ENCODE measurements at regions not wholly inside any gene's neighbourhood (a gene's known extent, or its start where the extent isn't known, plus 50 kb on each side); places are given as distances from the start of the nearest gene placed in this dataset.

- no peak for DNase-seq (ENCODE audit: low spot score)
Observed at GRCh38 chr6:56745081-56745480, 102.4 kb upstream of the DST start.

GRCh38 chr6:56744528-56744927 lies 101.8 kb upstream of the DST start:
- DNase-seq (ENCODE audit: low spot score), result no peak

More at GRCh38 chr6:56745081-56745480, 102.4 kb upstream of the DST start:
- TF ChIP-seq CTCF (IDR thresholded peaks at IDR 0.05; ENCODE audit: extremely low read depth, missing control alignments), result no peak

GRCh38 chr6:56742122-56742791 lies 99.6 kb upstream of the DST start:
- TF ChIP-seq CTCF (IDR thresholded peaks at IDR 0.05; ENCODE audit: extremely low read depth, missing control alignments), result no peak
- no peak for DNase-seq (ENCODE audit: low spot score)

More at GRCh38 chr6:56744528-56744927, 101.8 kb upstream of the DST start:
- TF ChIP-seq CTCF (IDR thresholded peaks at IDR 0.05; ENCODE audit: extremely low read depth, missing control alignments), result no peak

- TF ChIP-seq CTCF (IDR thresholded peaks at IDR 0.05; ENCODE audit: extremely low read depth, missing control alignments), result no peak
- no peak for DNase-seq (ENCODE audit: low spot score)
Observed at GRCh38 chr6:56741472-56741871, 98.8 kb upstream of the DST start.

- no peak for TF ChIP-seq CTCF (IDR thresholded peaks at IDR 0.05; ENCODE audit: extremely low read depth, missing control alignments)
- DNase-seq (ENCODE audit: low spot score), result no peak
Observed at GRCh38 chr6:56739836-56740815, 97.4 kb upstream of the DST start.

- DNase-seq (ENCODE audit: low spot score), result no peak
- TF ChIP-seq CTCF (IDR thresholded peaks at IDR 0.05; ENCODE audit: extremely low read depth, missing control alignments), result no peak
Observed at GRCh38 chr6:56736804-56737203, 94.1 kb upstream of the DST start.

- no peak for TF ChIP-seq CTCF (IDR thresholded peaks at IDR 0.05; ENCODE audit: extremely low read depth, missing control alignments)
- DNase-seq (ENCODE audit: low spot score), result no peak
Observed at GRCh38 chr6:56734335-56734734, 91.6 kb upstream of the DST start.
